GM19351 (cell line): ENCODE measurements at regions not wholly inside any gene's neighbourhood (a gene's known extent, or its start where the extent isn't known, plus 50 kb on each side); places are given as distances from the start of the nearest gene placed in this dataset.

Experiments used
- ATAC-seq: cut with Tn5 transposase; IDR thresholded peaks from one replicate; pipeline ENCODE4 v1.9.1; 2021; ENCODE audit warnings: mild to moderate bottlenecking, moderate library complexity; ENCODE audit not compliant: unreplicated experiment

DNA sequence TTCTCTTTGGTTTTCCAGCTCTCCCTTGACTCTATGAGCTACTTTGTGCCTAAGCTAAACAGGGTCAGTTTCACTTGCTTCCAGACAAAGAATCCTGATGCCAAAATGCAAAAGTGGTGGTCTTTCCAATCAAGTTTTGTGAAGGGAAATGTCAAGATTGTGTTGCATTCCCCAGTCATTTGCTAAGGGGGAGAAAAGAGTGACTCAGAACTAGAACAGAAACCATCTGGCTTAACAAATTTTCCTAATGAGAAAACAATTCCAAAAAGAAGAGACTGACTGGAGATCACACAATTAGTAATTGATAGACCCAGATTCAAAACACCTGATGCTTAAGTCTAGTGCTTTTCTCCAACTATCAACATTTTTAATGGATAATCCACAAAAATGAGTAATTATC is 235.1 kb upstream of the DIO2 start:
- no peak for ATAC-seq

DNA sequence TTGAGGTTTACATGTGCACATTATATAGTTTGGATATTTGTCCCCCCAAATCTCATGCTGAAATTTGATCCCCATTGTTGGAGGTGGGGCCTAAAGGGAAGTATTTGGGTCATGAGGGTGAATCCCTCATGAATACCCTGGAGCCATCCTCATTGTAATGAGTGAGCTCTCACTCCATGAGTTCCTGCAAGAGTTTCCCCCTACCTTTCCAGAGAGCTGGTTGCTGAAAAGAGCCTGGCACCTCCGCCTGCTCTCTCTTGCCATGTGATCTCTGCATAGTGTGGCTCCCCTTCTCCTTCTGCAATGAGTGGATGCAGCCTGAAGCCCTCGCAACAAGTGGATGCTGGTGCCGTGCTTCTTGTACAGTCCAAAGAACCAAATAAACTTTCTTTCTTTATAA is 234.3 kb upstream of the DIO2 start:
- no peak for ATAC-seq

GRCh38 chr14:80434574-80435321 is 223.4 kb upstream of the DIO2 start:
- no peak for ATAC-seq

DNA sequence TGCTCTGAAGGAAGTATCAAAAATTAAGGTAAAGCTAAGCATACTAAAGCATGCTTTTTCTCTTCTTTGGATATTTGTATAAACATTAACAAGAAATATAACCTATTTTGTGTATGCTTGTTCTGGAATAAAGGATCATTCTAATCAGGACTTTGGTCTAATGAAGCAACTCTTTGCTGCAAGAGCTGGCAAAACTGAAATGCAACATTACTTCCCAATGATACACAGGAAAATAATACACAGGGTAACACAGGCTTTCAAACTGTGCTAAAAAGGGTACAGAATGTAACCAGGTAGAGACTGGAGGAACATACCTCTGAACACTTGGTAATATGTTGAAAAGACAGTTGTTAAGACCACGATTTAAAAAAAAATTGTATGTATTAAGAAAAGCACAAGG is 222.5 kb upstream of the DIO2 start:
- no peak for ATAC-seq

- ATAC-seq = no peak
Observed at GRCh38 chr14:80428671-80429070, 217.4 kb upstream of the DIO2 start.

GRCh38 chr14:80428171-80428570 is 216.9 kb upstream of the DIO2 start:
- no peak for ATAC-seq

GRCh38 chr14:80427101-80427500 is 215.8 kb upstream of the DIO2 start:
- no peak for ATAC-seq

GRCh38 chr14:80426683-80427082 is 215.4 kb upstream of the DIO2 start:
- no peak for ATAC-seq

- no peak for ATAC-seq
Observed at GRCh38 chr14:80425686-80426085, 214.4 kb upstream of the DIO2 start.

DNA sequence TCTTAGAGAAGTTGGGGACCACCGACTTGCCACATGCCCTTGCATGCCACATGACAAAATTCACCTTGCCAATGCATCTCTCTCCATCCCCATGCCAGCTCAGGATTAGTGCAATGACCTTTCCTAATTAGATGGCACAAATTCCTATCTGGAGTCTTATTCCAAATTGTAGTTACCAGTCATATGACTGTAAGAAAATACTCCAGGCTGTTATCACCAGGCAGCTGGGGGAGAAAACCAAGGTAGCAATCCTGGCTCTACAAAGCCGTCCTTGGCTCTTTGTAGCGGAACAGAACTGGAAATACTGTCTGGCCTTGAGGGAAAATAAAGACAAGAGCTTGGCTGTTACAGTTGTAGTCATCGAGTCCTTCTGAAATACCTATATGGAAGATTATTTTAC is 208.5 kb upstream of the DIO2 start:
- no peak for ATAC-seq

- no peak for ATAC-seq
Observed at GRCh38 chr14:80419345-80419744, 208.0 kb upstream of the DIO2 start.

GRCh38 chr14:80415636-80416035 is 204.3 kb upstream of the DIO2 start:
- ATAC-seq = no peak

- no peak for ATAC-seq
Observed at GRCh38 chr14:80414080-80414479, 202.8 kb upstream of the DIO2 start.

DNA sequence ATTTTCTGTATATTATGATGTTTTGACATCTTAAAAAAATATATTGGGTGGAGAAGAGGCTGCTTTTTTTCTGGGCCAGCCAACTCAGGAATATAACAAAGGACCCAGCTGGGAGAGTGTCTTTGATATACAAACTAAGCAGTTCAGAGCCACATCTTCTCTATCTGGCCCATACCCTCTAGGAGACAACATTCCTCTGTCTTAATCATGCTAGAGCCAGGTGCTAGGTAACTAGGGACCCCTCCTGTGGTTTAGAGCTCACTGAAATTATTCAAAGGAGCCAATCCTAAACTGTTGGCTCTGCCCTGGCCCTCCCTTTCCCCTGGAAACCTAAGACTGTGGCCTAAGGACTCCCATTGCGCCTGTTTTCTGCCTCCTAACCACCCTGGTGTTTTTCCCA is 193.1 kb upstream of the DIO2 start:
- no peak for ATAC-seq

DNA sequence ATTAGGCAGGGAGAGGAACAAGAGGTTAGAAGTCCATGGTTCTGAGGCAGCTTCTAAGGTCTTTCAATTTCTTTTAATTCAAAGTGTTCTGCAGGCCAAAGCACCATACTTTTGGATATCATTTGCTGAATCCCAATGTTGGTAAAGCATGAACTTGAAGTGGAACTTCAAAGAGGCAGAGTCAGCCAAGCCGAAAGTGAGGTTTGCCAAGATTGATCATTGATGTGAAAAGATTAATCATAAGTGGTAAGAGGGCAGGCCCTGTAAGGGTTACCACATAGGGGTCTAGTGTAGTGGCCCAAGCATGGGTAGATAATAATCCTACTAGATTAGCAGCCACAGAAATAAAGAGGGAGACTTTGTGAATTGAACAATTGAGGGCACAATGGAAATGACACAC is 191.7 kb upstream of the DIO2 start:
- no peak for ATAC-seq

GRCh38 chr14:80395031-80395430 is 183.7 kb upstream of the DIO2 start:
- no peak for ATAC-seq

DNA sequence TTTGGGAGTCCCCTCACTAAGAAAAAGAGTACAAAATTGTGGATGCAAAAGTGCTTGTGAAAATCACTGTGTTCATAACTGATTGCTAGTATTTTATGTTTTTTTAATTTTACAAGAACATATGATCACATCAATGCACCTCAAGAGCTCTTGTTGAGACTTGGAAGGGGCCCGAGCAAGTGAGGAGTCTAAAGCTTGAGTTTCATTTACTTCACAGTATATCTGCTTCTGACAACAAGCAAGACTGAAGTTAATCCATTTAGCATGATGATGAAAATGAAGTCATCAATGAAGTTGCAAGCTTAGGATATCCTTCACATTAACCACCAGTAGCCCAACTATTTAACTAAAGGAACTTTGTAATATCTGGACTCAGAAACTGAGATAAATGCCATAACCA is 182.5 kb upstream of the DIO2 start:
- no peak for ATAC-seq

DNA sequence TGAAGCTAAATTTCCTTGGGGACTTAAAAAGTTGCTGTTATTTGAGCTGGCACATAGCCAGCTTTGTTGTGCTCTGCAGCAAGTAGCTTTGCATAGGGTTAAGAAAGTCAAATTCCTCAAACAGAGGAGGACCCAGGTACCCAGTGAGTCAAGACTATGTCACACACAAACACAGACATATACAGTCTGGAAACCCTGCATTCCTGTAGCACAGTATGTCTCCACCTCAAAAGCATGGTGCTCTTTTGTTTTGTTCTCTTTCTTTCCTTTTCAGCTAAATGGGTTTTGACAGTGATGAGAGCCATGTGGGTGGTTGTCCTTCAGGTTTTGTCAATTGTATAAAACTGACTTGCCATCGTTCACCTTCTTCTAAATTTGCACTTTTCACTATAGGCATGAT is 179.6 kb upstream of the DIO2 start:
- no peak for ATAC-seq

DNA sequence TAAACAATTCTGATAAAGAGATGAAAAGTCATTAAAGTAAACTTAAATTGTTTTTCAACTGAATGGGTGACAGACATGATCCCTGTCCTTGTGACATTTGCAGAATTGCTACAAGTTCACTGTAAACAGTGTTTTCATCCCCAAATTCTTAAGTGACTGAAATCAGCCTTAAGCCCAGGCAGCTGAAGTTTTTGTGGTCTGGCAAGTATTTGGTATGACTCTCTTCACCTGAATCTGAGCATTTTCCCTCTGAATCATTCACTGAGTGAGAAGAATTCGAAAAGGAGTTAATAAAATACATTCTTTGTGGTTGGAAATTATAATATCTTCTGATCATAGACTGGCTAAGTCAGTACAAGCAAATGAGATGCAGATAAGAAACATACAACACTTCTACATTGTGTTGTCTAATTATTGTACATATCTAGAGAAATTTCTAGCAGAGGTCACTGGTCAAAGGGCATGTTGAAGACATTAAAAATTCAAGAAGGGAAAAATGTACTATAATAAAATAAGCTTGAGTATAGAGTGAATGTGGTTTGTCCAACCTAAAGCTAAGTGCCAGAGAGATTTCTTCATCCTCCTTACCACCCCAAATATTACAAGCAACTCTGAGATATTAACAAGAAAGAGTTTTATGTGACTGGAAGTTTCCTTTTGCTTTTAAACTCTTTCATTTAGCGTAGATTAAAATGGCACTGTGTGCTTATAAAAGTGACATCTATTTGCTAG is 177.8 kb upstream of the DIO2 start:
- ATAC-seq = no peak

- ATAC-seq = no peak
Observed at GRCh38 chr14:80387563-80387981, 176.3 kb upstream of the DIO2 start.

- no peak for ATAC-seq
Observed at GRCh38 chr14:80385336-80385735, 174.0 kb upstream of the DIO2 start.

DNA sequence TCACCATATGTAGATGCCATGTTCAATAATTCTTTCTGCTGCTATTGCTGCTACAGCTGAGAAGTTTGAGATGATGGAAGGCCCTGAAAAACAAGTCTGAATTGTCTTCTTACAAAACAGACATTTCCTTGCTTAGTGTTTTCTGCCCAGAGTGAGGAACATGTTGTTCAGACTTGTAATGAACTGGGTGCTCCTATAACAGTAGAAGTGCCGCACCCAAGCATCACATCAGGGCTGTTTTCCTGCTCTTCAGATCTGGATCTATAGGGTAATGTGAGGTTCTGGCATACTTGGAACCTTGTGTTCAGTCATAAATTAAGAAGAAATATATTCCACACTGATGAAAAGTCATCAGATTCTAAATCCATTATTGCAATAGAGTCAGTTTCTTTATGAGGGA is 171.9 kb upstream of the DIO2 start:
- ATAC-seq = no peak
